Fibroblast of skin of abdomen (primary cell): ENCODE measurements at regions not wholly inside any gene's neighbourhood (a gene's known extent, or its start where the extent isn't known, plus 50 kb on each side); places are given as distances from the start of the nearest gene placed in this dataset.
A peak's percentile ranks its signal among the peaks of the same experiment; 100 is the strongest.
"Not testable (repeated sequence)": the region's sequence is repeated elsewhere in the genome, so short reads cannot be mapped to it uniquely, and the experiment has no call there.

ENCODE experiments used
- DNase-seq: peaks from one replicate; pipeline ENCODE4 v3.0.0-alpha.2; 2013

GRCh38 chr6:120352491-120352890 is 981.8 kb downstream of the TBC1D32 start:
- DNase-seq: no peak

- DNase-seq: peak; percentile 76
These were observed 985.4 kb downstream of the TBC1D32 start for GRCh38 chr6:120348926-120349325.

- no peak for DNase-seq
These were observed 979.0 kb upstream of the MAN1A1 start for GRCh38 chr6:120328521-120328920.

- DNase-seq: no peak
These were observed 971.1 kb upstream of the MAN1A1 start for GRCh38 chr6:120320481-120321162.

- no peak for DNase-seq
These were observed 954.7 kb upstream of the MAN1A1 start for GRCh38 chr6:120304223-120304622.

- no peak for DNase-seq
These were observed 954.0 kb upstream of the MAN1A1 start for GRCh38 chr6:120303527-120303926.

- DNase-seq: no peak
These were observed 952.5 kb upstream of the MAN1A1 start for GRCh38 chr6:120302041-120302440.

GRCh38 chr6:120290964-120291363 is 941.4 kb upstream of the MAN1A1 start:
- DNase-seq: no peak

- DNase-seq: no peak
These were observed 932.4 kb upstream of the MAN1A1 start for GRCh38 chr6:120282005-120282404.

GRCh38 chr6:120279466-120280167 is 930.1 kb upstream of the MAN1A1 start:
- no peak for DNase-seq

GRCh38 chr6:120278689-120279396 is 929.3 kb upstream of the MAN1A1 start:
- no peak for DNase-seq

- DNase-seq: no peak
These were observed 925.0 kb upstream of the MAN1A1 start for GRCh38 chr6:120274547-120274946.

GRCh38 chr6:120273411-120273810 is 923.9 kb upstream of the MAN1A1 start:
- no peak for DNase-seq

- DNase-seq: no peak
These were observed 922.5 kb upstream of the MAN1A1 start for GRCh38 chr6:120272038-120272437.

- not testable (repeated sequence) for DNase-seq
These were observed 918.7 kb upstream of the MAN1A1 start for GRCh38 chr6:120268256-120268655.

GRCh38 chr6:120262354-120262753 is 912.8 kb upstream of the MAN1A1 start:
- DNase-seq: no peak

GRCh38 chr6:120260636-120261035 is 911.1 kb upstream of the MAN1A1 start:
- DNase-seq: no peak

GRCh38 chr6:120254651-120255050 is 905.1 kb upstream of the MAN1A1 start:
- no peak for DNase-seq

- no peak for DNase-seq
These were observed 898.9 kb upstream of the MAN1A1 start for GRCh38 chr6:120248451-120248850.

GRCh38 chr6:120237221-120237620 is 887.7 kb upstream of the MAN1A1 start:
- DNase-seq: no peak

GRCh38 chr6:120230008-120230407 is 880.4 kb upstream of the MAN1A1 start:
- DNase-seq: no peak

- no peak for DNase-seq
These were observed 878.7 kb upstream of the MAN1A1 start for GRCh38 chr6:120228297-120228696.

- DNase-seq: no peak
These were observed 869.8 kb upstream of the MAN1A1 start for GRCh38 chr6:120219339-120219738.

GRCh38 chr6:120214088-120214499 is 864.5 kb upstream of the MAN1A1 start:
- no peak for DNase-seq
